ENCODE measurements at regions not wholly inside any gene's neighbourhood (a gene's known extent, or its start where the extent isn't known, plus 50 kb on each side); places are given as distances from the start of the nearest gene placed in this dataset.

DNA sequence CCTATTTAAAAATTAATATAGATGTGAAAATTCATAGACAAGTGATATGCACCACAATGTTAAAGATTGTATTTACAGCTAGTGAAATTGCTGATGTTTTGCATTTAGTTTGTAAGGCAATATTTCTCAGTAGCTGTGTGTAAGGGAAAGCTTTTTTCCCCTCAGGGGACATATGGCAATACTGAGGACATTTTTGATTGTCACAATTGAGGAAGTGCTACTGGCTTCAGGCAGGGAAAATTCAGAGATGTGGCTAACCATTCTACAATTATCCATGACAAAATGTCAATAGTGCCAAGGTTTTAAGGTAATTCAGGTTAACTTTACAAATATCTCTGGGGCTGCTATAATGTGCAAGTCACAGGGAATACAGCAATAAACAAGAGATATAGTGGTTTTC is 66.1 kb upstream of the IL15 start:
- Histone ChIP-seq H3K4me3 (no peak overlapping the region), H3K27ac (no peak overlapping the region), H3K36me3 (no peaks in the 10 kb centered on the region), H3K27me3 (no peaks in the 10 kb centered on the region), H3K4me1 (no peaks in the 10 kb centered on the region), H3K9me3 (no peaks in the 10 kb centered on the region)
- no peak for ATAC-seq
- intact Hi-C loops (cut with DNase I), result no loop called here
- TF ChIP-seq, protein P1, sequence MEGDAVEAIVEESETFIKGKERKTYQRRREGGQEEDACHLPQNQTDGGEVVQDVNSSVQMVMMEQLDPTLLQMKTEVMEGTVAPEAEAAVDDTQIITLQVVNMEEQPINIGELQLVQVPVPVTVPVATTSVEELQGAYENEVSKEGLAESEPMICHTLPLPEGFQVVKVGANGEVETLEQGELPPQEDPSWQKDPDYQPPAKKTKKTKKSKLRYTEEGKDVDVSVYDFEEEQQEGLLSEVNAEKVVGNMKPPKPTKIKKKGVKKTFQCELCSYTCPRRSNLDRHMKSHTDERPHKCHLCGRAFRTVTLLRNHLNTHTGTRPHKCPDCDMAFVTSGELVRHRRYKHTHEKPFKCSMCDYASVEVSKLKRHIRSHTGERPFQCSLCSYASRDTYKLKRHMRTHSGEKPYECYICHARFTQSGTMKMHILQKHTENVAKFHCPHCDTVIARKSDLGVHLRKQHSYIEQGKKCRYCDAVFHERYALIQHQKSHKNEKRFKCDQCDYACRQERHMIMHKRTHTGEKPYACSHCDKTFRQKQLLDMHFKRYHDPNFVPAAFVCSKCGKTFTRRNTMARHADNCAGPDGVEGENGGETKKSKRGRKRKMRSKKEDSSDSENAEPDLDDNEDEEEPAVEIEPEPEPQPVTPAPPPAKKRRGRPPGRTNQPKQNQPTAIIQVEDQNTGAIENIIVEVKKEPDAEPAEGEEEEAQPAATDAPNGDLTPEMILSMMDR (IDR thresholded peaks at IDR 0.05), result no peak
- no peak for TF ChIP-seq POLR2A (IDR thresholded peaks at IDR 0.05)
- no peak for DNase-seq

DNA sequence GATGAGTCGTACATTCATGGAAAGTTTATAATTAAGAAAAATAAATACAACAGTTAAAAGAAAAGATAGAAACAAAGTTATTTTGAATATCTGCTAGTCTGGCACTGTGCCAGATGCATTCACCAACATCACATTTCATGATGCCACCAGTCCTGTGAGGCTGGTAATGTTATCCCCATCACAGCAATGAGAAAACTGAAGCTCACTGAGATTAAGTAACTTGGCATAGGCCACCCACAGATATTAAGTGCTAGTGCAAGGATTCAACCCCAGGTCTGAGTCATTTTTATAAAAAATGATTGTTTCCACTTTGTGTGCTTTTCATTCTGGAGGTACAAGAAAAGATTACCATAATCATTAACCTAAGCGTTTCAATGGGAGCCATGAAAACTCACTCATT is 65.0 kb upstream of the IL15 start:
- Histone ChIP-seq H3K4me3 (no peak overlapping the region), H3K27me3 (no peaks in the 10 kb centered on the region), H3K27ac (no peak overlapping the region), H3K36me3 (no peaks in the 10 kb centered on the region), H3K9me3 (no peaks in the 10 kb centered on the region), H3K4me1 (no peaks in the 10 kb centered on the region)
- TF ChIP-seq POLR2A (IDR thresholded peaks at IDR 0.05), result no peak
- TF ChIP-seq, protein P1 (IDR thresholded peaks at IDR 0.05), result no peak
- intact Hi-C loops (cut with DNase I), result no loop called here
- DNase-seq (no peak), ATAC-seq (no peak)
- WGBS, 4 donors, result 86 to 92% (median 89%) methylated on average over 2 of the region's 2 CpGs

DNA sequence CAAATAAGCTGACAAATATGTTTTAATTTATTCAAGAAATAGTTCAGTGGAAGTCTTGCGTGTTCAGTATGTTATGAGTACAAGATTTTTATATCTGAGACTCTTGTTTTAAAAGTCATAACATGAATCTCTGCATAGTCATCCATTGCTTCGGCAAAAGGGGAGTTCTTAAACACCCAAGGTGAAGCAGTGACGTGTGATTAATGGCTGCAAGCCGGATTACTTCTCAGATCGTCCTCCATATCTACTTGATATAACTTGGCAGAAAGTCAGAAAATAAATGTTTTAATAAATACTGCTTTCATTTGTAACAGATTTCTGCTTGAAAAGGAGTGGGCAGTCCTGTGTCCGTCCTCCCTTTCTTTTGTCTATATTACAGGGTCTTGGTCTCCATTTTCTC is 64.6 kb upstream of the IL15 start:
- intact Hi-C loops (cut with DNase I), result no loop called here
- Histone ChIP-seq H3K27ac (no peak overlapping the region), H3K27me3 (no peaks in the 10 kb centered on the region), H3K4me3 (no peak overlapping the region), H3K36me3 (no peaks in the 10 kb centered on the region), H3K4me1 (no peaks in the 10 kb centered on the region), H3K9me3 (no peaks in the 10 kb centered on the region)
- no peak for TF ChIP-seq POLR2A (IDR thresholded peaks at IDR 0.05)
- TF ChIP-seq, protein P1 (IDR thresholded peaks at IDR 0.05), result no peak
- WGBS, 4 donors, result 75 to 85% (median 77%) methylated on average over 6 of the region's 6 CpGs
- ATAC-seq, result no peak
- no peak for DNase-seq

DNA sequence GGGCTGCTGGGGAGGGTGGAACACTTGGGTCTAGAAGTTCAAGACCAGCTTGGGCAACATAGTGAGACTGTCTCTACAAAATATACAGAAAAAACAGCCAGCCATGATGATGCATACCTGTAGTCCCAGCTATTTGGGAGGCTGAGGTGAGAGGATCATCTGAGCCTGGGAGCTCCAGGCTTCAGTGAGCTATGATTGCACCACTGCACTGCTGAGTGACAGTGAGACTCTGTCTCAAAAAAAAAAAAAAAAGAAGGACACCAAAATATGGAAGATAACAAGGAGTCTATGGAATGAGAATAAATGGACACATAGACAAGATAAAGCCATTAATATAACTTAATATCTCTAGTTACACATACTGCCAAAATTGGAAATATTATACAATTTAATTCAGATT is 62.7 kb upstream of the IL15 start:
- TF ChIP-seq, protein P1 (IDR thresholded peaks at IDR 0.05), result no peak
- TF ChIP-seq POLR2A (IDR thresholded peaks at IDR 0.05), result no peak
- no peak overlapping the region for H3K27ac ChIP-seq
- no peaks in the 10 kb centered on the region for H3K4me1 ChIP-seq
- H3K27me3 ChIP-seq, result no peaks in the 10 kb centered on the region
- ATAC-seq (no peak), DNase-seq (no peak)
- H3K9me3 ChIP-seq, result no peaks in the 10 kb centered on the region
- no peaks in the 10 kb centered on the region for H3K36me3 ChIP-seq
- no peak overlapping the region for H3K4me3 ChIP-seq
- intact Hi-C loops (cut with DNase I), result no loop called here
